ENCODE measurements at regions not wholly inside any gene's neighbourhood (a gene's known extent, or its start where the extent isn't known, plus 50 kb on each side); places are given as distances from the start of the nearest gene placed in this dataset.

GRCh38 chr20:4593149-4593525, 93.1 kb upstream of the PRNP start:
- no peak for TF ChIP-seq POLR2A (IDR thresholded peaks at IDR 0.05)
- TF ChIP-seq, protein P1, sequence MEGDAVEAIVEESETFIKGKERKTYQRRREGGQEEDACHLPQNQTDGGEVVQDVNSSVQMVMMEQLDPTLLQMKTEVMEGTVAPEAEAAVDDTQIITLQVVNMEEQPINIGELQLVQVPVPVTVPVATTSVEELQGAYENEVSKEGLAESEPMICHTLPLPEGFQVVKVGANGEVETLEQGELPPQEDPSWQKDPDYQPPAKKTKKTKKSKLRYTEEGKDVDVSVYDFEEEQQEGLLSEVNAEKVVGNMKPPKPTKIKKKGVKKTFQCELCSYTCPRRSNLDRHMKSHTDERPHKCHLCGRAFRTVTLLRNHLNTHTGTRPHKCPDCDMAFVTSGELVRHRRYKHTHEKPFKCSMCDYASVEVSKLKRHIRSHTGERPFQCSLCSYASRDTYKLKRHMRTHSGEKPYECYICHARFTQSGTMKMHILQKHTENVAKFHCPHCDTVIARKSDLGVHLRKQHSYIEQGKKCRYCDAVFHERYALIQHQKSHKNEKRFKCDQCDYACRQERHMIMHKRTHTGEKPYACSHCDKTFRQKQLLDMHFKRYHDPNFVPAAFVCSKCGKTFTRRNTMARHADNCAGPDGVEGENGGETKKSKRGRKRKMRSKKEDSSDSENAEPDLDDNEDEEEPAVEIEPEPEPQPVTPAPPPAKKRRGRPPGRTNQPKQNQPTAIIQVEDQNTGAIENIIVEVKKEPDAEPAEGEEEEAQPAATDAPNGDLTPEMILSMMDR (IDR thresholded peaks at IDR 0.05): no peak

Measured in lower leg skin (tissue), 3 donors.